GM18517 (cell line): ENCODE measurements at regions not wholly inside any gene's neighbourhood (a gene's known extent, or its start where the extent isn't known, plus 50 kb on each side); places are given as distances from the start of the nearest gene placed in this dataset.
"Not testable (repeated sequence)": the region's sequence is repeated elsewhere in the genome, so short reads cannot be mapped to it uniquely, and the experiment has no call there.

ENCODE experiments used
- ATAC-seq: cut with Tn5 transposase; IDR thresholded peaks from one replicate; pipeline ENCODE4 v1.9.1; 2021; ENCODE audit warnings: mild to moderate bottlenecking, moderate library complexity; ENCODE audit not compliant: unreplicated experiment

GRCh38 chr9:15372455-15372854, 50.2 kb upstream of the SNAPC3 start:
- no peak for ATAC-seq

- ATAC-seq, result no peak
These were observed 51.2 kb upstream of the SNAPC3 start for GRCh38 chr9:15371448-15371845.

- ATAC-seq, result no peak
These were observed 51.9 kb upstream of the SNAPC3 start for GRCh38 chr9:15370466-15371447.

- ATAC-seq, result no peak
These were observed 52.8 kb upstream of the SNAPC3 start for GRCh38 chr9:15369871-15370270.

GRCh38 chr9:15369238-15369637, 53.4 kb upstream of the SNAPC3 start:
- ATAC-seq, result no peak

GRCh38 chr9:15364975-15365553, 57.6 kb upstream of the SNAPC3 start:
- ATAC-seq, result not testable (repeated sequence)

- no peak for ATAC-seq
These were observed 54.7 kb upstream of the TTC39B start for GRCh38 chr9:15361737-15362136.

GRCh38 chr9:15357050-15357653, 50.1 kb upstream of the TTC39B start:
- peak; percentile 79 for ATAC-seq
